HCT116 (cell line): ENCODE measurements at regions not wholly inside any gene's neighbourhood (a gene's known extent, or its start where the extent isn't known, plus 50 kb on each side); places are given as distances from the start of the nearest gene placed in this dataset.
"Not testable (repeated sequence)": the region's sequence is repeated elsewhere in the genome, so short reads cannot be mapped to it uniquely, and the experiment has no call there.

Source experiments
- CTCF ChIP-seq, 3 experiments: fragments of 200-600 bp in 1 of 3; sonication (generic) in 1 of 3; IDR thresholded peaks in 2 of 3; conservative IDR thresholded peaks in 1 of 3; 2 replicates each; pipeline ENCODE4 v1.5.1; 2012 to 2017; ENCODE audit warnings: low read depth in 2 of 3, low read length in 2 of 3, antibody characterized with exemption in 1 of 3, borderline replicate concordance in 1 of 3, control low read depth in 1 of 3, mild to moderate bottlenecking in 1 of 3, mixed read lengths in 1 of 3, mixed run types in 1 of 3, moderate library complexity in 1 of 3; ENCODE audit not compliant: insufficient read depth in 1 of 3
- EZH2 ChIP-seq: fragments of 200-600 bp; sonication (generic); IDR thresholded peaks from 2 replicates; pipeline ENCODE4 v1.6.1; 2017; ENCODE audit warnings: antibody characterized with exemption, mixed run types
- RAD21 ChIP-seq: IDR thresholded peaks from 2 replicates; pipeline ENCODE4 v1.6.1; 2012; ENCODE audit warnings: low read depth, mild to moderate bottlenecking
- REST ChIP-seq: IDR thresholded peaks from 2 replicates; pipeline ENCODE4 v1.6.1; 2012; ENCODE audit warnings: low read depth

- not testable (repeated sequence) for TF ChIP-seq CTCF (IDR thresholded peaks at IDR 0.05 in 2 of 3, conservative IDR thresholded peaks at IDR 0.05 in 1 of 3; ENCODE audit: borderline replicate concordance in 1 of 3, insufficient read depth in 1 of 3, low read depth in 2 of 3, low read length in 2 of 3); EZH2; RAD21; REST
These were observed 64.6 kb upstream of the CPM start for GRCh38 chr12:68997526-68997925.
